LNCAP (cell line): ENCODE measurements at regions not wholly inside any gene's neighbourhood (a gene's known extent, or its start where the extent isn't known, plus 50 kb on each side); places are given as distances from the start of the nearest gene placed in this dataset.
A peak's percentile ranks its signal among the peaks of the same experiment; 100 is the strongest.

ENCODE experiments used
- CTCF ChIP-seq: fragments of 450-650 bp; IDR thresholded peaks from 2 replicates; pipeline ENCODE4 v1.5.1; 2017; ENCODE audit warnings: mild to moderate bottlenecking

DNA sequence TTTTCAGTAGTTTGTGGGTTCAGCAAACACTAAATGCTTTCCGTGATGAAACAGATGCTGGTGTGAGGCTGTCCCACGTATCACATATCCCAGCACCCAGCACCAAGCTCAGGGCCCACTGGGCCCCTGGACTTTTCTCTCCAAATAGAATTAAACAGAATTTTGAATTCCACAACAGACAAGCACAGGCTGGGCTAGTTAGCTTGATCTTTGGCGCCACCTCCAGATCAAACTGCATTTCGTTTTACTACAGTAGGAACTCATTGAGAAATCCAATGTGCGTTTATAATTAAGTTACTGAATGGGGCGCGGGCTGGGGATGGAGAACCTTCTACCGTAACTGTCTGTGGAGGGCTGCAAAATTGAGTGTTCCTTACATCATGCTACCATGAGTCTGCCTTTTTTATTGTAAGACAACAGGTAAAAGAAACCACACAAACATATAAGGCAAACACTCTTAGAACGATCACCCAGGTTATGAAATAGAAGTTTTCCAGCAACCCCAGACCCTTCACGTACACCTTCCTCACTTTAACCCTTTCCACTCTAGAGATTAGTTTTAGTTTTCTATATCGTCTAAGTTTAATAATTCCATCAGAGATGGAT is 107.8 kb downstream of the ZFP64 start:
- peak; percentile 69 for TF ChIP-seq CTCF

DNA sequence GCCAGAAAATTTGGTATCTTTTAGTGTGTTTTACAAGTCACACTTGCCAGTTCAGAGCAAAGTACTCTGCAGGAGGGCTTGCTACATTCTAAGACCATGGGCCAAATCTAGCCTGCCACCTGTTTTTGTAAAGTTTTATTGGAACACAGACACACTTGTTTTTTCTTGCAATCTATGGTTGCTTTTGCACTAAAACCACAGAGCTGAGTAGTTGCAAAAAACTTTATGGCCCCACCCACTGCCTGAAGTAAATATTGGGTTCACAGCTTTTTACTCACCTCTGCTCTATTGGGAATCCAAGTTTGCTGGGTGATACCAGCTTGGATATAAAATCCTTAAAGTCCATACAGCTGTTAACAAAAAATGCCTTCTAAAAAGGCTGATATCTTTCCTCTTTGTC is 109.0 kb downstream of the ZFP64 start:
- no peak for TF ChIP-seq CTCF

DNA sequence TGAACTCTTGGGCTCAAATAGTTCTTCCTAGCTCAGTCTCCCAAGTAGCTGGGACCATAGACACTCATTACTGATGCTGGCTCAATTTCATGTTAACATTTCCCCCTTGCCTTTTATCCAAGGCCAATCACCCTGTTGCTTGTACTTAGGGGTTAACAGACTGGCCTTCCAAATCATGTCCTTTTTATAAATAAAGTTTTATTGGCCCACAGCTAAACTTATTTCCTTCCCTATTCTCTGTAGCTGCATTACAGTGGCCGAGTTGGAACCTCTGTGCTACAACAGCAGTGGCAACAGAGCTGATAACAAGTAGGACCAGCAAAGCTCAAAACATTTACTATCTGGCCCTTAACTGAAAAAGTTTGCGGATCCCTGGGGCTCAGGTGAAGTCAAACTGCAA is 109.8 kb downstream of the ZFP64 start:
- TF ChIP-seq CTCF: no peak

DNA sequence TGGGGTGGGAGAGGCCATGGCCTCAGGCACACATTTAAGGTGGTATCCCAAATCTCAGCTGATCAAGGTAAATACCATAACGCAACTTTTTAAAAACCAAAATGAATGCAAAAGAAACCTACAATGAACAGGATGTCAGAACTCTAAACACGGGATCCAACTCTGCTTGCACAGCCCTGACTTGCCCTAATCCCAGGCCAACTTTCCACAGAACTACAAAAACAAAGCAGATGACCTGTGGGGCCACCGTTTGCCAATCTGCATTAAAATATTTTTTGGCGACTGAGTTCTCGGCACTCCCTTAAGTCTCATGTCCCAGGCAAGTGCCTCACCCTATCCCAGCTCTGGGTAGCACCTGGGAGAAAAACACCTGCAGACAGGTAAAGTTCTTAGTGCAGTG is 110.5 kb downstream of the ZFP64 start:
- TF ChIP-seq CTCF: no peak

GRCh38 chr20:52078289-52078688 is 113.3 kb downstream of the ZFP64 start:
- no peak for TF ChIP-seq CTCF

DNA sequence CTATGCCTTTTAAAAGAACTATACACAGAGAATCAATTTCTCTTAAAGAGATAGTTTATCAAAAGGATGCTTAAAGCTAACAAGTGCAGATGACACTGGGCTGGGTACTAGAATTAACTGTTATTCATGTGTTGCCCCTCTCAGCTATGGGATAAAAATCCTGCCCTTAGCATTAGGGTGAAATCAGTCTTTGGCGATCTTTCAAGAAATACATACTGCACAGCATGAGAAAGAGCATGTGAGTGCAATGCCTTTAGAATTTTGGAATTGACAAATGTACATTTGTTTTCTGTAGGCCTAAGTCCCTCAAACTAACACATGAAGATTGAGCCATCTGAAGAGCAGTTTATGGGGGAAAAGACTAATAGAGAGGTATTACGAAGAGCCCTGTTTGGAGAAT is 115.4 kb downstream of the ZFP64 start:
- no peak for TF ChIP-seq CTCF

- TF ChIP-seq CTCF: no peak
These were observed 116.2 kb downstream of the ZFP64 start for GRCh38 chr20:52075400-52075799.

GRCh38 chr20:52071136-52071535 is 120.4 kb downstream of the ZFP64 start:
- TF ChIP-seq CTCF: no peak
